ENCODE measurements at regions not wholly inside any gene's neighbourhood (a gene's known extent, or its start where the extent isn't known, plus 50 kb on each side); places are given as distances from the start of the nearest gene placed in this dataset.

GRCh38 chr7:20030417-20030816 is 186.8 kb downstream of the MACC1 start:
- TF ChIP-seq CTCF (IDR thresholded peaks at IDR 0.05; ENCODE audit: insufficient read depth, low read length, poor library complexity, severe bottlenecking) (no peak), EZH2phosphoT487 (conservative IDR thresholded peaks at IDR 0.05; ENCODE audit: low read length) (no peak)

Measured in SU-DHL-6 (cell line).